ENCODE measurements at regions not wholly inside any gene's neighbourhood (a gene's known extent, or its start where the extent isn't known, plus 50 kb on each side); places are given as distances from the start of the nearest gene placed in this dataset.

DNA sequence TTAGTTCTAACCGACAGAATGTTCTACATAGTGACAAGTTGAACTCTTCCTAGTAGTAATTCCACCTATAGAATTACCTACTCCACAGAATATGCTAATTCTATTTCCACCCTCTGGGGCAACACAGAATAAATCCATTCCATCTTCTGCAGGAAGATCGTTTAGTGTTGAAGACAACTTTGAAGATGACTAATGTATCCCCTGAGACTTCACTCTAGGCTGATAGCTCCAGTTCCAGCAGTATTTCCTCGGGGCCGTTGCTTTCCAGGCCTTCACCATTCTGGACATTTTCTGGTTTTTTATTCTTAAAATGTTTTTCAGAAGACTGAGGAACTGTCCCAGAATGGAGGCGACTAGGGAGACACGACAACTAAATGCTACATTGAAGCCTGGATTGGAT lies 61.0 kb upstream of the CSF1 start:
- no peak for DNase-seq
- Histone ChIP-seq H3K79me2 (ENCODE audit: control insufficient read depth, insufficient read depth, low read length) (no peaks in the 10 kb centered on the region), H3K9ac (ENCODE audit: low read length) (no peak overlapping the region), H3K27ac (ENCODE audit: low read depth, low read length) (no peak overlapping the region), H4K8ac (ENCODE audit: low read depth, low read length) (no peak overlapping the region), H3K56ac (ENCODE audit: low read length) (no peak overlapping the region), H3K4me1 (ENCODE audit: control insufficient read depth, low read depth, low read length) (no peaks in the 10 kb centered on the region), H2BK15ac (replicated peaks; ENCODE audit: low read depth) (no peak overlapping the region), H4K5ac (ENCODE audit: low read length) (no peak overlapping the region), H3K23ac (ENCODE audit: low read length) (no peak overlapping the region), H3K18ac (ENCODE audit: low read length) (no peak overlapping the region), H2BK5ac (ENCODE audit: low read length) (no peak overlapping the region), H3K4ac (ENCODE audit: low read depth, low read length) (no peak overlapping the region), H3K4me3 (ENCODE audit: low read length) (no peak overlapping the region), H3K27me3 (ENCODE audit: insufficient read depth, low read length, poor library complexity) (no peaks in the 10 kb centered on the region), H2BK120ac (ENCODE audit: low read depth, low read length) (no peak overlapping the region), H3K79me1 (ENCODE audit: low read length) (no peaks in the 10 kb centered on the region), H3K36me3 (ENCODE audit: control insufficient read depth, insufficient read depth, low read length) (no peaks in the 10 kb centered on the region), H2AK5ac (ENCODE audit: low read length) (no peak overlapping the region), H3K4me2 (ENCODE audit: low read length) (no peak overlapping the region)
- WGBS (ENCODE audit: extremely low coverage, insufficient coverage, low lambda C conversion rate) = no CpG with 5 or more reads among the region's 6 CpGs

DNA sequence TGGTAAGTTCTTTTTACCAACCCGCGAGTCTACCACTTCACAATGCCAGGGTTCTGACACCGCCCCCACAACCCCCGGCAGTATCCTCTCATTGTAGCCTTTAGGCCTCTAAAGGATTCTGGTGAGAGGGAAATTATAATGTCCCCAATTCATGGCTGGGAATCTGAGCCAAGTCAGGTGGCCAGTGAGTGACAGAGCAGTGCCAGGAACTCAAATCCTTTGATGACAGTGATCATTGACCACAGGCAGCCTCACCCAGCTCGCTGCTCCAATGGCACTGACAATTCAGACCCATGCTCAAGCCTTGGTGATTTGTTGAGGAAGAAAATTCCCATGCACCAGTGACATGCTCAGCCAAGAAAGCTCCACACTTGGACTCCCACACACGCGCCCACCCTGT lies 63.4 kb upstream of the CSF1 start:
- Histone ChIP-seq H3K23ac (ENCODE audit: low read length) (no peak overlapping the region), H3K18ac (ENCODE audit: low read length) (no peak overlapping the region), H2BK120ac (ENCODE audit: low read depth, low read length) (no peak overlapping the region), H3K79me1 (ENCODE audit: low read length) (no peaks in the 10 kb centered on the region), H3K27me3 (ENCODE audit: insufficient read depth, low read length, poor library complexity) (no peaks in the 10 kb centered on the region), H2BK5ac (ENCODE audit: low read length) (no peak overlapping the region), H3K9ac (ENCODE audit: low read length) (no peak overlapping the region), H3K4me1 (ENCODE audit: control insufficient read depth, low read depth, low read length) (no peaks in the 10 kb centered on the region), H3K56ac (ENCODE audit: low read length) (no peak overlapping the region), H3K79me2 (ENCODE audit: control insufficient read depth, insufficient read depth, low read length) (no peaks in the 10 kb centered on the region), H4K5ac (ENCODE audit: low read length) (no peak overlapping the region), H3K27ac (ENCODE audit: low read depth, low read length) (no peak overlapping the region), H3K4me3 (ENCODE audit: low read length) (no peak overlapping the region), H2BK15ac (replicated peaks; ENCODE audit: low read depth) (no peak overlapping the region), H3K36me3 (ENCODE audit: control insufficient read depth, insufficient read depth, low read length) (no peaks in the 10 kb centered on the region), H3K4me2 (ENCODE audit: low read length) (no peak overlapping the region), H3K4ac (ENCODE audit: low read depth, low read length) (no peak overlapping the region), H4K8ac (ENCODE audit: low read depth, low read length) (no peak overlapping the region), H2AK5ac (ENCODE audit: low read length) (no peak overlapping the region)
- DNase-seq = no peak
- WGBS (ENCODE audit: extremely low coverage, insufficient coverage, low lambda C conversion rate) = no CpG with 5 or more reads among the region's 7 CpGs

DNA sequence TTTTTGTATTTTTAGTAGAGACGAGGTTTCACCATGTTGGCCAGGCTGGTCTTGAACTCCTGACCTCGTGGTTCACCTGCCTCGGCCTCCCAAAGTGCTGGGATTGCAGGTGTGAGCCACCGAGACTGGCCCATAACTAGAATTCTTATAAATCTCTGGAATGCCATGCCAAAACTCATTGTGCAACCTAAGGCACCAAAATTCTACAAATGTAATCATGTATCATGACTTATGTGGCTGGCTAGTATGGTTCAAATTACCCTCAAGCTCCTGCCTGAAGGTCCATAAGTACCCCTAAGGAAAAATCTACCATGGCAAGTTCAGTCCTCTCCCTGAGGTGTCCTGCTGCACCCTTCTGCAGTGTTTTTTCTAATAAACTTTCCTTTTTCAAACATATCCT lies 63.8 kb upstream of the CSF1 start:
- no peak overlapping the region for H3K9ac ChIP-seq (ENCODE audit: low read length)
- H2AK5ac ChIP-seq (ENCODE audit: low read length) = no peak overlapping the region
- DNase-seq = no peak
- H3K4ac ChIP-seq (ENCODE audit: low read depth, low read length) = no peak overlapping the region
- no peak overlapping the region for H3K4me3 ChIP-seq (ENCODE audit: low read length)
- no peaks in the 10 kb centered on the region for H3K27me3 ChIP-seq (ENCODE audit: insufficient read depth, low read length, poor library complexity)
- no peaks in the 10 kb centered on the region for H3K36me3 ChIP-seq (ENCODE audit: control insufficient read depth, insufficient read depth, low read length)
- H4K8ac ChIP-seq (ENCODE audit: low read depth, low read length) = no peak overlapping the region
- no peak overlapping the region for H3K4me2 ChIP-seq (ENCODE audit: low read length)
- H2BK120ac ChIP-seq (ENCODE audit: low read depth, low read length) = no peak overlapping the region
- H3K23ac ChIP-seq (ENCODE audit: low read length) = no peak overlapping the region
- H4K5ac ChIP-seq (ENCODE audit: low read length) = no peak overlapping the region
- H3K79me2 ChIP-seq (ENCODE audit: control insufficient read depth, insufficient read depth, low read length) = no peaks in the 10 kb centered on the region
- no peak overlapping the region for H3K27ac ChIP-seq (ENCODE audit: low read depth, low read length)
- no peaks in the 10 kb centered on the region for H3K4me1 ChIP-seq (ENCODE audit: control insufficient read depth, low read depth, low read length)
- no peaks in the 10 kb centered on the region for H3K79me1 ChIP-seq (ENCODE audit: low read length)
- no CpG with 5 or more reads among the region's 4 CpGs for WGBS (ENCODE audit: extremely low coverage, insufficient coverage, low lambda C conversion rate)
- no peak overlapping the region for H3K56ac ChIP-seq (ENCODE audit: low read length)
- no peak overlapping the region for H2BK15ac ChIP-seq (replicated peaks; ENCODE audit: low read depth)
- no peak overlapping the region for H3K18ac ChIP-seq (ENCODE audit: low read length)
- H2BK5ac ChIP-seq (ENCODE audit: low read length) = no peak overlapping the region

DNA sequence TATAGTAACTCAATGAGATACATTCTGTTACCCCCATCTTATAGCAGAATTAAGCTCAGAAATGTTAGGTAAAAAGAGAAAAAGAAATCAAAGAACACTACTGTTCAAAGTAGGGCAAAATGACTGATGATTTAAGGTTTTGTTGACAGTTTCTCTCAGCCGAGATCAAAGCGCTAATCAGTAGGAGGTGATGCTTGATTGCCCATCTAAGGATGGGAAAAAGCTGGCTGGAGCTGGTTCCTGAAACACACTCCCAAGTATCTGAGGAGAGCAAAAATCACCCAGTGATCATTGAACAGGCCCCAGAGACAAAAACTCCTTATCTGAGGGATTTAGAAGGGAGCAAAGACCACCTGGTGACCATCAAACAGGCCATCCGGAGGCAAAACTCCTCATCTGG lies 64.5 kb upstream of the CSF1 start:
- no CpG with 5 or more reads among the region's 3 CpGs for WGBS (ENCODE audit: extremely low coverage, insufficient coverage, low lambda C conversion rate)
- no peak overlapping the region for H3K27ac ChIP-seq (ENCODE audit: low read depth, low read length)

DNA sequence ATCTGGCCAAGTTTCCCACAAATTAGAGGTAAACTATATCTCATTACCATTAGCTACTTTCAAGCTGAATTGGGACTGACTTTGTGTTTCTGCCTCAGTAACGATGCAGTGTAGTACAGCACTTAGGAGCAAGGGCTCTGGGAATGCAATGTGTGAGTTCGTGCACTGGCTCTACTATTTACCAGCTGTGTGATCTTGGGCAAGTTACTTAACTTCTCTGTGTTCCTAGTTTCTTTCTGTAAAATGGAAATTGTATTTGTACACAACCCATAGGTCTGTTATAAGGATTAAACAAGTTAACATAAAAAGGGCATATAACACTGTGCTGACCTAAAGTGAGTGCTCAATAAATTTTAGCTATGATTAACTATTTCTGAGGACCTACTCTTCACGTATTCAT lies 65.0 kb upstream of the CSF1 start:
- Histone ChIP-seq H3K79me2 (ENCODE audit: control insufficient read depth, insufficient read depth, low read length) (no peaks in the 10 kb centered on the region), H4K5ac (ENCODE audit: low read length) (no peak overlapping the region), H3K4me2 (ENCODE audit: low read length) (no peak overlapping the region), H2AK5ac (ENCODE audit: low read length) (no peak overlapping the region), H2BK5ac (ENCODE audit: low read length) (no peak overlapping the region), H2BK120ac (ENCODE audit: low read depth, low read length) (no peak overlapping the region), H3K4ac (ENCODE audit: low read depth, low read length) (no peak overlapping the region), H3K27ac (ENCODE audit: low read depth, low read length) (no peak overlapping the region), H3K79me1 (ENCODE audit: low read length) (no peaks in the 10 kb centered on the region), H3K4me1 (ENCODE audit: control insufficient read depth, low read depth, low read length) (no peaks in the 10 kb centered on the region), H2BK15ac (replicated peaks; ENCODE audit: low read depth) (no peak overlapping the region), H3K36me3 (ENCODE audit: control insufficient read depth, insufficient read depth, low read length) (no peaks in the 10 kb centered on the region), H3K56ac (ENCODE audit: low read length) (no peak overlapping the region), H4K8ac (ENCODE audit: low read depth, low read length) (no peak overlapping the region), H3K9ac (ENCODE audit: low read length) (no peak overlapping the region), H3K23ac (ENCODE audit: low read length) (no peak overlapping the region), H3K18ac (ENCODE audit: low read length) (no peak overlapping the region), H3K27me3 (ENCODE audit: insufficient read depth, low read length, poor library complexity) (no peaks in the 10 kb centered on the region), H3K4me3 (ENCODE audit: low read length) (no peak overlapping the region)
- no CpG with 5 or more reads among the region's 3 CpGs for WGBS (ENCODE audit: extremely low coverage, insufficient coverage, low lambda C conversion rate)
- DNase-seq = no peak

More for the DNA sequence above, 64.5 kb upstream of the CSF1 start:
- Histone ChIP-seq H3K4me1 (ENCODE audit: control insufficient read depth, low read depth, low read length) (no peaks in the 10 kb centered on the region), H3K9ac (ENCODE audit: low read length) (no peak overlapping the region), H2AK5ac (ENCODE audit: low read length) (no peak overlapping the region), H4K5ac (ENCODE audit: low read length) (no peak overlapping the region), H3K36me3 (ENCODE audit: control insufficient read depth, insufficient read depth, low read length) (no peaks in the 10 kb centered on the region), H2BK15ac (replicated peaks; ENCODE audit: low read depth) (no peak overlapping the region), H3K4me2 (ENCODE audit: low read length) (no peak overlapping the region), H3K56ac (ENCODE audit: low read length) (no peak overlapping the region), H3K79me2 (ENCODE audit: control insufficient read depth, insufficient read depth, low read length) (no peaks in the 10 kb centered on the region), H2BK5ac (ENCODE audit: low read length) (no peak overlapping the region), H3K27me3 (ENCODE audit: insufficient read depth, low read length, poor library complexity) (no peaks in the 10 kb centered on the region), H3K4ac (ENCODE audit: low read depth, low read length) (no peak overlapping the region), H4K8ac (ENCODE audit: low read depth, low read length) (no peak overlapping the region), H2BK120ac (ENCODE audit: low read depth, low read length) (no peak overlapping the region), H3K4me3 (ENCODE audit: low read length) (no peak overlapping the region), H3K18ac (ENCODE audit: low read length) (no peak overlapping the region), H3K79me1 (ENCODE audit: low read length) (no peaks in the 10 kb centered on the region), H3K23ac (ENCODE audit: low read length) (no peak overlapping the region)
- no peak for DNase-seq

DNA sequence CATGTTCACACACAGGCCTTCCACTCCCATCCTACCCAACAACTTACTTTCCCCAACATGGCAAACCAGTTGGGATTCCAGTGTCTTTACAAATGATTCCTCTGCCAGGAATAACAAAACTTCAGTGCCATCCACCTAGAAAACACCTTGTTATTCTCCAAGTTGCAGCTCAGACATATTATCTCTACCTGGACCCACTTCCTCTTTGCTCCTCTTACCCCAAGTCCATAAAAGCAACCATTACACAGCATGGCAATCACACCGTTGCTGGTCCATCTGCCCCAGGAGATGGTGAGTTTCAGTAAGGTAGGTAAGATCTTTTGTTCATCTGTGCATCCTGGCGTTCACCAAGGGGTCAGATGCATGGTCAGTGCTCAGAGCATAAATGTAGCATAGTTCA lies 66.0 kb upstream of the CSF1 start:
- H3K4me1 ChIP-seq (ENCODE audit: control insufficient read depth, low read depth, low read length) = no peaks in the 10 kb centered on the region
- H3K27me3 ChIP-seq (ENCODE audit: insufficient read depth, low read length, poor library complexity) = no peaks in the 10 kb centered on the region
- no peak overlapping the region for H2BK15ac ChIP-seq (replicated peaks; ENCODE audit: low read depth)
- no peak overlapping the region for H2AK5ac ChIP-seq (ENCODE audit: low read length)
- no peak overlapping the region for H2BK120ac ChIP-seq (ENCODE audit: low read depth, low read length)
- no peak overlapping the region for H2BK5ac ChIP-seq (ENCODE audit: low read length)
- H3K56ac ChIP-seq (ENCODE audit: low read length) = no peak overlapping the region
- no peak overlapping the region for H4K8ac ChIP-seq (ENCODE audit: low read depth, low read length)
- no peak overlapping the region for H3K4me3 ChIP-seq (ENCODE audit: low read length)
- no peak overlapping the region for H3K27ac ChIP-seq (ENCODE audit: low read depth, low read length)
- no CpG with 5 or more reads among the region's 2 CpGs for WGBS (ENCODE audit: extremely low coverage, insufficient coverage, low lambda C conversion rate)
- H3K36me3 ChIP-seq (ENCODE audit: control insufficient read depth, insufficient read depth, low read length) = no peaks in the 10 kb centered on the region
- DNase-seq = no peak
- H3K79me2 ChIP-seq (ENCODE audit: control insufficient read depth, insufficient read depth, low read length) = no peaks in the 10 kb centered on the region
- H3K4me2 ChIP-seq (ENCODE audit: low read length) = no peak overlapping the region
- H3K18ac ChIP-seq (ENCODE audit: low read length) = no peak overlapping the region
- no peak overlapping the region for H3K4ac ChIP-seq (ENCODE audit: low read depth, low read length)
- H4K5ac ChIP-seq (ENCODE audit: low read length) = no peak overlapping the region
- H3K23ac ChIP-seq (ENCODE audit: low read length) = no peak overlapping the region
- no peaks in the 10 kb centered on the region for H3K79me1 ChIP-seq (ENCODE audit: low read length)
- no peak overlapping the region for H3K9ac ChIP-seq (ENCODE audit: low read length)
